Activated CD4-positive, alpha-beta T cell treated with anti-CD3 and anti-CD28 coated beads for 36 hours (primary cell): ENCODE measurements at regions not wholly inside any gene's neighbourhood (a gene's known extent, or its start where the extent isn't known, plus 50 kb on each side); places are given as distances from the start of the nearest gene placed in this dataset.

Source experiments
- ATAC-seq: fragments of 200-7000 bp; cut with Tn5 transposase; one replicate; pipeline ENCODE4 v1.10.0; 2021; ENCODE audit warnings: mild to moderate bottlenecking, moderate library complexity
- CTCF ChIA-PET: fragments of 350-600 bp; sonication (Branson Sonifier 250); formaldehyde crosslinking; loops from one replicate; lab custom pipeline; 2021; ENCODE audit warnings: antibody characterized with exemption; lab: Charles Lee
- POLR2A ChIA-PET: fragments of 350-600 bp; sonication (Branson Sonifier 250); formaldehyde crosslinking; loops from one replicate; lab custom pipeline; 2021; ENCODE audit warnings: antibody characterized with exemption, inconsistent platforms; lab: Charles Lee
- DNase-seq: peaks from one replicate; pipeline ENCODE4 v3.0.0-alpha.2; 2020
- H3K27ac Mint-ChIP-seq: one replicate; pipeline ENCODE4 v1.8.0; 2021; ENCODE audit warnings: mixed read lengths
- H3K27me3 Mint-ChIP-seq: one replicate; pipeline ENCODE4 v1.8.0; 2021; ENCODE audit warnings: mixed read lengths
- H3K36me3 Mint-ChIP-seq: one replicate; pipeline ENCODE4 v1.8.0; 2021; ENCODE audit warnings: low read depth, mixed read lengths
- H3K4me1 Mint-ChIP-seq: one replicate; pipeline ENCODE4 v1.8.0; 2021; ENCODE audit warnings: mixed read lengths
- H3K4me3 Mint-ChIP-seq: one replicate; pipeline ENCODE4 v1.8.0; 2021; ENCODE audit warnings: mild to moderate bottlenecking, moderate library complexity, mixed read lengths
- H3K9me3 Mint-ChIP-seq: one replicate; pipeline ENCODE4 v1.8.0; 2021; ENCODE audit warnings: low read depth, mixed read lengths
- intact Hi-C, 2 experiments: fragments of 100-400 bp; cut with DNase I in 1 of 2; cut with micrococcal nuclease in 1 of 2; formaldehyde crosslinking; loops; one replicate each; pipeline versions ENCODE4 v1.14.2 to v1.15.1; 2022 to 2024; cut with DNase I, micrococcal nuclease

DNA sequence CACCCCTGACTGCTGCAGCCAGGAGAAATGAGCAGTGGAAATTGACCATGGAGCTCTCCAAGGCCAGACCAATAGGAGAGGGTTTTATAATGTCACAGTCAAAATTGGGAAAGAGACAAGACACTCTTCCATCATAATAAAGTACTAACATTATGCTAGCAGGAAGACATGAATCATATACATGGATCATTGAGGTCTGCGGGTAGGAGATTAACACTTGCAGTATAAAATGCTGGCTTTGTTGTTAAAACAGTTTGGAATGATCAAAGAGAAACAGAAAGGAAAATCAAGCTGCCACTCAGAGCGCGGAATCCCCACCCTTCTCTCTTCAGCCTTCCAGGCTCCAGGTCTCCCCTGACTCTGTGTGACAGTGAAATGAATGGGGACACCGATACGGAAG lies 53.4 kb upstream of the CALN1 start:
- ATAC-seq (no peak), DNase-seq (no peak)
- Mint-ChIP-seq H3K27ac (no peak overlapping the region), H3K4me1 (no peaks in the 10 kb centered on the region), H3K4me3 (no peak overlapping the region), H3K9me3 (peaks cover 4% of the 10 kb centered on the region), H3K36me3 (no peaks in the 10 kb centered on the region), H3K27me3 (no peaks in the 10 kb centered on the region)
- CTCF ChIA-PET, result no interaction called here
- POLR2A ChIA-PET, result no interaction called here
- intact Hi-C loops, result no loop called here

DNA sequence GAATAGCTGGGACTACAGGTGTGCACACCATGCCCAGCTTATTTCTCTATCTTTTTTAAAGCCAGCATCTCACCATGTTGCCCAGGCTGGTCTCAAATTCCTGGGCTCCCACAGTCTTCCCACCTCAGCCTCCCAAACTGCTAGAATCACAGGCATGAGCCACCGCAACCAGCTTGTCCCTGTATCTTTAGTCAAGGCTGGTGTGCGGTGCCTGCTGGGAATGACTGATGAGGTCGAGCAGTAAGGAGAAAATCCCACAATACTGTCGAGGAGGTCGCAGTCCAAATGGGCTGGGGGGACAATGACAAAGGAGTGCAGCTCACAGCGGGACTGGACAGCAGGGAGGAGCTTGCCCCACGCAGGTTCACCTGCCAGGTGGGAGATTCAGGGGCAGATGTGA lies 50.2 kb upstream of the CALN1 start:
- Mint-ChIP-seq H3K27me3 (no peaks in the 10 kb centered on the region), H3K27ac (no peak overlapping the region), H3K4me1 (no peaks in the 10 kb centered on the region), H3K9me3 (peaks cover 2% of the 10 kb centered on the region), H3K36me3 (no peaks in the 10 kb centered on the region), H3K4me3 (no peak overlapping the region)
- POLR2A ChIA-PET, result no interaction called here
- no peak for DNase-seq
- ATAC-seq, result no peak
- intact Hi-C loops, result no loop called here
- CTCF ChIA-PET, result no interaction called here
